HFFc6 (cell line): ENCODE measurements at regions not wholly inside any gene's neighbourhood (a gene's known extent, or its start where the extent isn't known, plus 50 kb on each side); places are given as distances from the start of the nearest gene placed in this dataset.
A peak's percentile ranks its signal among the peaks of the same experiment; 100 is the strongest.
"Not testable (repeated sequence)": the region's sequence is repeated elsewhere in the genome, so short reads cannot be mapped to it uniquely, and the experiment has no call there.

Source experiments
- DNase-seq: peaks from one replicate; pipeline ENCODE4 v3.0.0-alpha.2; 2018
- H3K27ac Mint-ChIP-seq: 2 replicates; pipeline ENCODE4 v1.8.0; 2020; ENCODE audit warnings: mild to moderate bottlenecking, mixed read lengths
- H3K27me3 Mint-ChIP-seq: 2 replicates; pipeline ENCODE4 v1.8.0; 2021; ENCODE audit warnings: mild to moderate bottlenecking, moderate library complexity, mixed read lengths; ENCODE audit not compliant: insufficient read depth
- H3K36me3 Mint-ChIP-seq: 2 replicates; pipeline ENCODE4 v1.8.0; 2021; ENCODE audit warnings: low read depth, mixed read lengths
- H3K4me1 Mint-ChIP-seq: 2 replicates; pipeline ENCODE4 v1.8.0; 2020; ENCODE audit warnings: low read depth, mixed read lengths
- H3K4me3 Mint-ChIP-seq: 2 replicates; pipeline ENCODE4 v1.8.0; 2020; ENCODE audit warnings: mild to moderate bottlenecking, moderate library complexity, mixed read lengths
- H3K9me3 Mint-ChIP-seq: 2 replicates; pipeline ENCODE4 v1.8.0; 2020; ENCODE audit warnings: mild to moderate bottlenecking, mixed read lengths
- TF ChIP-seq, protein P1 (sequence below): fragments of 200-600 bp; sonication (generic); IDR thresholded peaks from 2 replicates; pipeline ENCODE4 v1.5.0; 2021; ENCODE audit warnings: antibody characterized with exemption, mild to moderate bottlenecking

DNA sequence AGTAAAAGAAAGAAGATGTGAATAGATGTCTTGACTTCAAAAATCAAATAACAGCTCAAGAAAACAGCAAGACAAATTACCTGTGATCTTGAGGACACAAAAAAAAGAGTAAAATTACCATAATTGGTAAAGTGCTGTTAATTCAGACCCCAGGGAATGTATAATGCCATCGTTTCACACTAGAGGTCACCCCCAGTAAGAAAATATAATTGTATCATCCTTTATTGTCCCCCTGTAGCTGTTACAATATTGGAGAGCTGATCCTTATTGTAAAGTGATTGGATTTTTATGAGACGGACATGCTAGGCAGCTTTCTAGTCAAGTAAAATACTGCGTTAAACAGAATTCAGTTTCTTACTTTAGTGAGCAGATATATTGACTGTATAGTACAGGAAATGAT lies 377.0 kb downstream of the TLE1 start:
- H3K4me3 Mint-ChIP-seq: no peak overlapping the region
- H3K4me1 Mint-ChIP-seq: peaks cover under 1% of the 10 kb centered on the region
- H3K27me3 Mint-ChIP-seq: peaks cover 14% of the 10 kb centered on the region
- TF ChIP-seq, protein P1, sequence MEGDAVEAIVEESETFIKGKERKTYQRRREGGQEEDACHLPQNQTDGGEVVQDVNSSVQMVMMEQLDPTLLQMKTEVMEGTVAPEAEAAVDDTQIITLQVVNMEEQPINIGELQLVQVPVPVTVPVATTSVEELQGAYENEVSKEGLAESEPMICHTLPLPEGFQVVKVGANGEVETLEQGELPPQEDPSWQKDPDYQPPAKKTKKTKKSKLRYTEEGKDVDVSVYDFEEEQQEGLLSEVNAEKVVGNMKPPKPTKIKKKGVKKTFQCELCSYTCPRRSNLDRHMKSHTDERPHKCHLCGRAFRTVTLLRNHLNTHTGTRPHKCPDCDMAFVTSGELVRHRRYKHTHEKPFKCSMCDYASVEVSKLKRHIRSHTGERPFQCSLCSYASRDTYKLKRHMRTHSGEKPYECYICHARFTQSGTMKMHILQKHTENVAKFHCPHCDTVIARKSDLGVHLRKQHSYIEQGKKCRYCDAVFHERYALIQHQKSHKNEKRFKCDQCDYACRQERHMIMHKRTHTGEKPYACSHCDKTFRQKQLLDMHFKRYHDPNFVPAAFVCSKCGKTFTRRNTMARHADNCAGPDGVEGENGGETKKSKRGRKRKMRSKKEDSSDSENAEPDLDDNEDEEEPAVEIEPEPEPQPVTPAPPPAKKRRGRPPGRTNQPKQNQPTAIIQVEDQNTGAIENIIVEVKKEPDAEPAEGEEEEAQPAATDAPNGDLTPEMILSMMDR: peak; percentile 36
- H3K9me3 Mint-ChIP-seq: no peaks in the 10 kb centered on the region
- no peak overlapping the region for H3K27ac Mint-ChIP-seq
- H3K36me3 Mint-ChIP-seq: no peaks in the 10 kb centered on the region
- no peak for DNase-seq

GRCh38 chr9:81308404-81308803 lies 380.9 kb downstream of the TLE1 start:
- peaks cover 10% of the 10 kb centered on the region for H3K27me3 Mint-ChIP-seq
- no peak overlapping the region for H3K4me3 Mint-ChIP-seq
- no peaks in the 10 kb centered on the region for H3K36me3 Mint-ChIP-seq
- H3K9me3 Mint-ChIP-seq: no peaks in the 10 kb centered on the region
- no peak overlapping the region for H3K27ac Mint-ChIP-seq
- no peaks in the 10 kb centered on the region for H3K4me1 Mint-ChIP-seq
- no peak for DNase-seq
- TF ChIP-seq, protein P1: no peak

GRCh38 chr9:81307791-81308190 lies 381.6 kb downstream of the TLE1 start:
- H3K36me3 Mint-ChIP-seq, H3K9me3 Mint-ChIP-seq, H3K4me3 Mint-ChIP-seq, DNase-seq, H3K4me1 Mint-ChIP-seq, H3K27ac Mint-ChIP-seq, H3K27me3 Mint-ChIP-seq: not testable (repeated sequence)

DNA sequence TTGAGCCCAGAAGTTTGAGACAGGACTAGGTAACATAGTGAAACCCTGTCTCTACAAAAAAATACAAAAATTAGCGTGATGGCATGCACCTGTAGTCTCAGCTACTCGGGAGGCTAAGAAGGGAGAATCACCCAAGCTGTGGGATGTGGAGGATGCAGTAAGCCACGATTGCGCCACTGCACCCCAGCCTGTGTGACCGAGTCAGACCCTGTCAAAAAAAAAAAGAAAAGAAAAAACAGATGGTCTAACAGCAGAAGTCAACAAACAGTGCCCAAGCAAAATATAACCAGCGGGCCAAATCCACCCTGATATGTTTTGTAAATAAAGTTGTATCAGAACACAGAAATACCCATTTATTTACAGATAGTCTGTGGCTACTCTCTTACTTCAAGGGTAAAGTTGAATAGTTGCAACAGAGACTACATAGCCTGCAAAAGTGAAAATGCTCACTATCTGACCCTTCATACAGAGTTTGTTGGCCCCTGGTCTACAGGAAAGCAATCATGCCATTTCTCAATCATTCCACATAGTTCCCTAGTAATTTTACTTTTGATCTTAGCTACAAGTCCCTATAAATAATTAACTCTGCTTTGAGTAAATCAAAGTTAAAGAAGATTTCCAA lies 383.7 kb downstream of the TLE1 start:
- Mint-ChIP-seq H3K36me3 (no peaks in the 10 kb centered on the region), H3K4me1 (no peaks in the 10 kb centered on the region), H3K9me3 (no peaks in the 10 kb centered on the region), H3K27ac (no peak overlapping the region), H3K27me3 (peaks cover 6% of the 10 kb centered on the region), H3K4me3 (no peak overlapping the region)
- TF ChIP-seq, protein P1: no peak
- no peak for DNase-seq

- H3K4me3 Mint-ChIP-seq: no peak overlapping the region
Measured at GRCh38 chr9:81303658-81304057, 385.7 kb downstream of the TLE1 start.

DNA sequence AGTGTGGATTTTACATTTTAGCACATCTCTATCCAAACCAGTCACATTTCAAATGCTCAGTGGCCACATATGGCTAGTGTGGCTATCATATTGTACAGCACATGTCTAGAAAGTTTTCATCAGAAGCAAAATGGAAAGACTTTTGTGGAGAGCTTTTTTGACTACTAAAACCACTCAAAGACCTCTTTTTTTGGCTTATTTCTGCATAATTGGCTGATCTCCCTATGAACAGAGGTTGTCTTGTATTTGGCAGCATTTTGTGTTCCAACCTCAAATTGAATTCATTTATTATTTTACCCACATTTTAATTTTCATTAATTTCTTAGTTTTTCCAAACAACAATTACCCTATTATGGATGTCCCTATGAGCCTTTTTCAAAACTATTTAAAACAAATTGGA lies 395.7 kb downstream of the TLE1 start:
- Mint-ChIP-seq H3K27me3 (no peaks in the 10 kb centered on the region; the same call in 1 of the 2 replicates), H3K36me3 (no peaks in the 10 kb centered on the region), H3K4me3 (no peak overlapping the region), H3K27ac (no peak overlapping the region), H3K9me3 (no peaks in the 10 kb centered on the region), H3K4me1 (no peaks in the 10 kb centered on the region)
- TF ChIP-seq, protein P1: no peak
- no peak for DNase-seq

More at GRCh38 chr9:81303658-81304057, 385.7 kb downstream of the TLE1 start:
- no peak for DNase-seq
- no peak overlapping the region for H3K27ac Mint-ChIP-seq
- no peaks in the 10 kb centered on the region for H3K9me3 Mint-ChIP-seq
- no peaks in the 10 kb centered on the region for H3K36me3 Mint-ChIP-seq
- H3K4me1 Mint-ChIP-seq: no peaks in the 10 kb centered on the region
- TF ChIP-seq, protein P1: no peak
- H3K27me3 Mint-ChIP-seq: peaks cover 3% of the 10 kb centered on the region; the same call in 1 of the 2 replicates
